AG10803 (cell line): ENCODE measurements at regions not wholly inside any gene's neighbourhood (a gene's known extent, or its start where the extent isn't known, plus 50 kb on each side); places are given as distances from the start of the nearest gene placed in this dataset.
A peak's percentile ranks its signal among the peaks of the same experiment; 100 is the strongest.

Experiments used
- DNase-seq: peaks from one replicate; pipeline ENCODE4 v3.0.0; 2010; ENCODE audit warnings: low read depth
- H3K4me3 ChIP-seq: 2 replicates; pipeline ENCODE4 v1.5.1; 2011; ENCODE audit warnings: mild to moderate bottlenecking, low read length, control low read depth
- CTCF ChIP-seq: conservative IDR thresholded peaks from 2 replicates; pipeline ENCODE4 v1.5.1; 2011; ENCODE audit warnings: mild to moderate bottlenecking, low read length, control low read depth, inconsistent platforms

GRCh38 chr17:74117087-74117698, 86.3 kb upstream of the RPL38 start:
- H3K4me3 ChIP-seq: no peak overlapping the region
- TF ChIP-seq CTCF: no peak
- DNase-seq: no peak

GRCh38 chr17:74117999-74118421, 85.5 kb upstream of the RPL38 start:
- no peak for DNase-seq
- no peak for TF ChIP-seq CTCF
- no peak overlapping the region for H3K4me3 ChIP-seq

GRCh38 chr17:74118504-74118903, 85.0 kb upstream of the RPL38 start:
- no peak; the same call in 1 of the 2 replicates for TF ChIP-seq CTCF
- no peak overlapping the region for H3K4me3 ChIP-seq
- DNase-seq: no peak

GRCh38 chr17:74119049-74119580, 84.4 kb upstream of the RPL38 start:
- no peak overlapping the region for H3K4me3 ChIP-seq
- DNase-seq: no peak
- TF ChIP-seq CTCF: no peak

GRCh38 chr17:74119965-74120364, 83.5 kb upstream of the RPL38 start:
- TF ChIP-seq CTCF: no peak
- DNase-seq: no peak
- no peak overlapping the region for H3K4me3 ChIP-seq

- DNase-seq: peak; percentile 66
- no peak for TF ChIP-seq CTCF
- H3K4me3 ChIP-seq: no peak overlapping the region
Measured at GRCh38 chr17:74123350-74123749, 80.1 kb upstream of the RPL38 start.

GRCh38 chr17:74123866-74124444, 79.5 kb upstream of the RPL38 start:
- TF ChIP-seq CTCF: no peak
- H3K4me3 ChIP-seq: no peak overlapping the region
- no peak for DNase-seq
